ENCODE measurements at regions not wholly inside any gene's neighbourhood (a gene's known extent, or its start where the extent isn't known, plus 50 kb on each side); places are given as distances from the start of the nearest gene placed in this dataset.

DNA sequence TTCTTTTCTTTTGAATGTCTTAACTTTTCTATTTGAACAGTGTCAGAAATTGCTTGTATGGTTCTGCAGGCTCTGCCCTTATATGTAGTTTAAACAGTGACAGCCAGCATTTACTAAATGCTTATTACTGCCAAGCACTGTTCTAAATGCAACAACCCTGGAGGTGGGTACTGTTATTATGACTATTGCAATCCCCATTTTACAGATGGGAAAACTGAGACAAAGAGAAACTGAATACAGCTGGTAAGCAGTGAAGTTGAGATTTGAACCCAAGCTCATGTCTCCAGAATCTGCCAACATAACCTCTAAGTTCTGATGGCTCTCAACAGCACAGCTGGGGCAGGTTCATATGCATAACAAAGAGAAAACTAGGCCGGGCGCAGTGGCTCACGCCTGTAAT is 105.7 kb upstream of the GATA6 start:
- no peak overlapping the region for H3K4me3 ChIP-seq
- no peaks in the 10 kb centered on the region for H3K36me3 ChIP-seq
- no peak overlapping the region for H3K4me2 ChIP-seq
- no peaks in the 10 kb centered on the region for H3K9me3 ChIP-seq (ENCODE audit: low read depth)
- H3K27me3 Mint-ChIP-seq (ENCODE audit: insufficient read depth, low read depth): peaks cover 10% of the 10 kb centered on the region
- H2AFZ ChIP-seq (replicated peaks): no peak overlapping the region
- no peaks in the 10 kb centered on the region for H4K20me1 ChIP-seq (ENCODE audit: low read depth)
- no peak overlapping the region for H3K27ac ChIP-seq
- H3K27me3 ChIP-seq: no peaks in the 10 kb centered on the region
- H3K9ac ChIP-seq: no peak overlapping the region
- H3K4me3 Mint-ChIP-seq: no peak overlapping the region
- no peak for TF ChIP-seq EZH2 (IDR thresholded peaks at IDR 0.05)
- no peak for TF ChIP-seq EZH2phosphoT487 (IDR thresholded peaks at IDR 0.05)
- TF ChIP-seq, protein P1, sequence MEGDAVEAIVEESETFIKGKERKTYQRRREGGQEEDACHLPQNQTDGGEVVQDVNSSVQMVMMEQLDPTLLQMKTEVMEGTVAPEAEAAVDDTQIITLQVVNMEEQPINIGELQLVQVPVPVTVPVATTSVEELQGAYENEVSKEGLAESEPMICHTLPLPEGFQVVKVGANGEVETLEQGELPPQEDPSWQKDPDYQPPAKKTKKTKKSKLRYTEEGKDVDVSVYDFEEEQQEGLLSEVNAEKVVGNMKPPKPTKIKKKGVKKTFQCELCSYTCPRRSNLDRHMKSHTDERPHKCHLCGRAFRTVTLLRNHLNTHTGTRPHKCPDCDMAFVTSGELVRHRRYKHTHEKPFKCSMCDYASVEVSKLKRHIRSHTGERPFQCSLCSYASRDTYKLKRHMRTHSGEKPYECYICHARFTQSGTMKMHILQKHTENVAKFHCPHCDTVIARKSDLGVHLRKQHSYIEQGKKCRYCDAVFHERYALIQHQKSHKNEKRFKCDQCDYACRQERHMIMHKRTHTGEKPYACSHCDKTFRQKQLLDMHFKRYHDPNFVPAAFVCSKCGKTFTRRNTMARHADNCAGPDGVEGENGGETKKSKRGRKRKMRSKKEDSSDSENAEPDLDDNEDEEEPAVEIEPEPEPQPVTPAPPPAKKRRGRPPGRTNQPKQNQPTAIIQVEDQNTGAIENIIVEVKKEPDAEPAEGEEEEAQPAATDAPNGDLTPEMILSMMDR (IDR thresholded peaks at IDR 0.05): no peak
- H3K4me1 ChIP-seq: peaks cover 11% of the 10 kb centered on the region
- DNase-seq (ENCODE audit: low spot score): no peak
- H3K79me2 ChIP-seq (ENCODE audit: low read depth): no peaks in the 10 kb centered on the region
- H3K9me3 Mint-ChIP-seq: peaks cover 2% of the 10 kb centered on the region
- H3F3A ChIP-seq (ENCODE audit: low read depth): peaks cover 7% of the 10 kb centered on the region
- H3K27ac Mint-ChIP-seq: no peak overlapping the region
- peaks cover 9% of the 10 kb centered on the region for H3K4me1 Mint-ChIP-seq
- no peaks in the 10 kb centered on the region for H3K36me3 Mint-ChIP-seq

DNA sequence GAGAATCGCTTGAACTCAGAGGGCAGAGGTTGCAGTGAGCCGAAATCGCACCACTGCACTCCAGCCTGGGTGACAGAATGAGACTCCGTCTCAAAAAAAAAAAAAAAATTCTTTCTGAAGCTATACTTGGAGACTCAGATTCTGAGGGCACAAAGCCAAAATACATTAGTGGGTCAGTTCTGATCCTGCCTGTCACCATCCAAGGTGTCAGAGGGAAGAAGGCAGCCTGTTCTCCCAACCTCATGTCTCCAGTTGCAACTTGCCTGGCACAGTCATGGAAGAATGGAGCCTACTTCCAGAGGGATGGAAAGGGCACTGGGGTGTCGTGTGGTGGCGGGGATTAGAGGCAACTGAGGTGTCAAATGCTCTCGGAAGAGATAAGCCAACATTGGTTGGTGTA is 104.8 kb upstream of the GATA6 start:
- H3K36me3 Mint-ChIP-seq: no peaks in the 10 kb centered on the region
- H2AFZ ChIP-seq (replicated peaks): no peak overlapping the region
- H3F3A ChIP-seq (ENCODE audit: low read depth): peaks cover 7% of the 10 kb centered on the region
- H3K9ac ChIP-seq: no peak overlapping the region
- no peaks in the 10 kb centered on the region for H3K9me3 ChIP-seq (ENCODE audit: low read depth)
- no peaks in the 10 kb centered on the region for H3K79me2 ChIP-seq (ENCODE audit: low read depth)
- H3K4me2 ChIP-seq: no peak overlapping the region
- H3K4me3 ChIP-seq: no peak overlapping the region
- H3K9me3 Mint-ChIP-seq: peaks cover 2% of the 10 kb centered on the region
- H3K4me3 Mint-ChIP-seq: no peak overlapping the region
- no peak for DNase-seq (ENCODE audit: low spot score)
- H3K27me3 ChIP-seq: no peaks in the 10 kb centered on the region
- no peak overlapping the region for H3K27ac ChIP-seq
- peaks cover 6% of the 10 kb centered on the region for H3K4me1 Mint-ChIP-seq
- no peaks in the 10 kb centered on the region for H4K20me1 ChIP-seq (ENCODE audit: low read depth)
- H3K36me3 ChIP-seq: no peaks in the 10 kb centered on the region
- no peak for TF ChIP-seq EZH2phosphoT487 (IDR thresholded peaks at IDR 0.05)
- no peak for TF ChIP-seq EZH2 (IDR thresholded peaks at IDR 0.05)
- TF ChIP-seq, protein P1 (IDR thresholded peaks at IDR 0.05): no peak
- peaks cover 8% of the 10 kb centered on the region for H3K27me3 Mint-ChIP-seq (ENCODE audit: insufficient read depth, low read depth)
- peaks cover 11% of the 10 kb centered on the region for H3K4me1 ChIP-seq
- H3K27ac Mint-ChIP-seq: no peak overlapping the region

DNA sequence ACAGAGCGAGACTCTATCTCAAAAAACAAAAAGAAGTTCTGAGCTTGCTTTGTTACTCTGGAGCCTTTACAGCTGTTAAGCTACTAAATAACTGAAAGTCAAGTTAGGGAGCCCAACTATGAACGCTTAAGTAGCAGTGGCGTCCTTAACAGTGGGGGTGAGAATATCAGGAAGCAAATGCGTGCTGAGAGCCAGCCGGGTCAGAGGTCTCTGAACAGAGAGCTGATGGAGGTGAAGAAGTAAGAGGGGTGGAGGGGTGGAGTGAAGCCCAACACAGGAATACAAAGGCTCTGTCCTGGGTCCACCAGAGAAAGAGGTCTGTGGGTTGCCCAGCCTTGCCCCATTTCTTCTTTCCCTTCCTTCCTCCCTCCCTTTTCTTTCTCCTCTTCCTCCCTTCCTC is 104.1 kb upstream of the GATA6 start:
- H3K4me3 ChIP-seq: no peak overlapping the region
- no peaks in the 10 kb centered on the region for H4K20me1 ChIP-seq (ENCODE audit: low read depth)
- no peaks in the 10 kb centered on the region for H3K79me2 ChIP-seq (ENCODE audit: low read depth)
- H3K4me2 ChIP-seq: no peak overlapping the region
- no peaks in the 10 kb centered on the region for H3K36me3 ChIP-seq
- H3K4me3 Mint-ChIP-seq: no peak overlapping the region
- H3K9me3 Mint-ChIP-seq: peaks cover 5% of the 10 kb centered on the region
- no peak overlapping the region for H3K9ac ChIP-seq
- H3K4me1 Mint-ChIP-seq: peaks cover 4% of the 10 kb centered on the region
- TF ChIP-seq, protein P1 (IDR thresholded peaks at IDR 0.05): no peak
- TF ChIP-seq EZH2 (IDR thresholded peaks at IDR 0.05) (no peak), EZH2phosphoT487 (IDR thresholded peaks at IDR 0.05) (no peak)
- H2AFZ ChIP-seq (replicated peaks): no peak overlapping the region
- no peaks in the 10 kb centered on the region for H3K27me3 ChIP-seq
- peaks cover 8% of the 10 kb centered on the region for H3K27me3 Mint-ChIP-seq (ENCODE audit: insufficient read depth, low read depth)
- no peak overlapping the region for H3K27ac ChIP-seq
- H3K9me3 ChIP-seq (ENCODE audit: low read depth): no peaks in the 10 kb centered on the region
- no peak for DNase-seq (ENCODE audit: low spot score)
- no peaks in the 10 kb centered on the region for H3K36me3 Mint-ChIP-seq
- peak overlapping the region; percentile 81 for H3K27ac Mint-ChIP-seq
- peaks cover 7% of the 10 kb centered on the region for H3F3A ChIP-seq (ENCODE audit: low read depth)
- peaks cover 11% of the 10 kb centered on the region for H3K4me1 ChIP-seq

Measured in neural progenitor cell (in vitro differentiated cells).